ENCODE measurements at regions not wholly inside any gene's neighbourhood (a gene's known extent, or its start where the extent isn't known, plus 50 kb on each side); places are given as distances from the start of the nearest gene placed in this dataset.

GRCh38 chrX:45765767-45766166 lies 565.1 kb upstream of the DIPK2B start:
- DNase-seq = no peak

- DNase-seq = no peak
Observed at GRCh38 chrX:45765281-45765680, 564.6 kb upstream of the DIPK2B start.

GRCh38 chrX:45762699-45763647 lies 562.3 kb upstream of the DIPK2B start:
- DNase-seq = no peak

GRCh38 chrX:45761920-45762319 lies 561.2 kb upstream of the DIPK2B start:
- no peak for DNase-seq

- DNase-seq = no peak
Observed at GRCh38 chrX:45760187-45760742, 559.6 kb upstream of the DIPK2B start.

- no peak for DNase-seq
Observed at GRCh38 chrX:45758738-45759397, 558.2 kb upstream of the DIPK2B start.

GRCh38 chrX:45758319-45758718 lies 557.6 kb upstream of the DIPK2B start:
- peak; percentile 34 for DNase-seq

- no peak for DNase-seq
Observed at GRCh38 chrX:45757272-45757671, 556.6 kb upstream of the DIPK2B start.

GRCh38 chrX:45756557-45756956 lies 555.9 kb upstream of the DIPK2B start:
- no peak for DNase-seq

- DNase-seq = no peak
Observed at GRCh38 chrX:45755703-45756102, 555.0 kb upstream of the DIPK2B start.

- DNase-seq = no peak
Observed at GRCh38 chrX:45751156-45751555, 550.5 kb upstream of the DIPK2B start.

GRCh38 chrX:45750639-45751038 lies 550.0 kb upstream of the DIPK2B start:
- no peak for DNase-seq

GRCh38 chrX:45749375-45749774 lies 548.7 kb upstream of the DIPK2B start:
- no peak for DNase-seq

- no peak for DNase-seq
Observed at GRCh38 chrX:45748369-45748774, 547.7 kb upstream of the DIPK2B start.

- DNase-seq = no peak
Observed at GRCh38 chrX:45747905-45748304, 547.2 kb upstream of the DIPK2B start.

GRCh38 chrX:45745479-45745878 lies 544.8 kb upstream of the DIPK2B start:
- no peak for DNase-seq

GRCh38 chrX:45743906-45744625 lies 543.4 kb upstream of the DIPK2B start:
- DNase-seq = no peak

- peak; percentile 21 for DNase-seq
Observed at GRCh38 chrX:45743081-45743533, 542.4 kb upstream of the DIPK2B start.

- no peak for DNase-seq
Observed at GRCh38 chrX:45740291-45740690, 539.6 kb upstream of the DIPK2B start.

- no peak for DNase-seq
Observed at GRCh38 chrX:45735571-45735970, 534.9 kb upstream of the DIPK2B start.

- no peak for DNase-seq
Observed at GRCh38 chrX:45731448-45731847, 530.8 kb upstream of the DIPK2B start.

- DNase-seq = no peak
Observed at GRCh38 chrX:45727761-45728160, 527.1 kb upstream of the DIPK2B start.

GRCh38 chrX:45722471-45722870 lies 521.8 kb upstream of the DIPK2B start:
- no peak for DNase-seq
